HG02588 (cell line): ENCODE measurements at regions not wholly inside any gene's neighbourhood (a gene's known extent, or its start where the extent isn't known, plus 50 kb on each side); places are given as distances from the start of the nearest gene placed in this dataset.
A peak's percentile ranks its signal among the peaks of the same experiment; 100 is the strongest.

Source experiments
- ATAC-seq: cut with Tn5 transposase; IDR thresholded peaks from one replicate; pipeline ENCODE4 v1.9.1; 2021; ENCODE audit warnings: mild to moderate bottlenecking, moderate library complexity; ENCODE audit not compliant: unreplicated experiment

DNA sequence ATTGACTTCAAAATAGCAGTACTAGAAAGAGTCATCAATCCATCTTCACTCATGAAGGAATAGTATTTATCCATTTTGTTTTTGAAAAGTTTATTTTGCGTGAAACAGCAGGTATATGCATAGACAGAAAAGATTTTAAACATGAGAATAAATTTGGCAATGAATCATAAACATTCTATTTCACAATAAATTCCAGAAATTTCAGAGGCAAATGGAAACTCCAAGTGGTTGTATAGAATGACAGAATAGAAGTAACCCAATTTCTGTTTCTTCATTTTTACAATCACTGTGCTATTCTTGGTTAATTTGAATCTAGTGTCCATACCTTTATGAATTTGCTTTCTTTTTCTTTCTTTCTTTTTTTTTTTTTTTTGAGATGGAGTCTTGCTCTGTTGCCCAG lies 173.0 kb upstream of the ECI2 start:
- no peak for ATAC-seq

DNA sequence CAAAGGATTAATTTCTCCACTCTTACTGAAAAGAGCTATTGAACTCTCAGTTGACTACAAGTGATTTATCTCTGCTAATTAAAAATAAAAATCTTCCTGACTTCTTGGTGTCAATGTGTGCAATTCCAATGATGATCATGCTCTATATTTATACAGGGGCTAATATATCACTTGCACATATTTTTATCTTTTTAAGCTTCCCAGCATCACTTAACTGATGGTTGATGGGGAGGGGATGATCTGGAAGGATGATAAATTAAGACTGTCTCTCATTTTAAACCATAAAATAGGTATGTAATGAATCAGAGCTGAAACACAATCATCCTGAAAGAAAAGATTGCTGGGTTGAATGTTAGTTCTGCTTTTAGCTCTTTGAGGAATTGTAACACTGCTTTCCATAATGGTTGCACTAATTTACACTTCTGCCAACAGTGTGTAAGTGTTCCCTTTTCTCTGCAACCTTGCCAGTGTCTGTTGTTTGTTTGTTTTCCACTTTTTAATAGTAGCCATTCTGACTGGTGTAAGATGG lies 169.6 kb upstream of the ECI2 start:
- no peak for ATAC-seq

DNA sequence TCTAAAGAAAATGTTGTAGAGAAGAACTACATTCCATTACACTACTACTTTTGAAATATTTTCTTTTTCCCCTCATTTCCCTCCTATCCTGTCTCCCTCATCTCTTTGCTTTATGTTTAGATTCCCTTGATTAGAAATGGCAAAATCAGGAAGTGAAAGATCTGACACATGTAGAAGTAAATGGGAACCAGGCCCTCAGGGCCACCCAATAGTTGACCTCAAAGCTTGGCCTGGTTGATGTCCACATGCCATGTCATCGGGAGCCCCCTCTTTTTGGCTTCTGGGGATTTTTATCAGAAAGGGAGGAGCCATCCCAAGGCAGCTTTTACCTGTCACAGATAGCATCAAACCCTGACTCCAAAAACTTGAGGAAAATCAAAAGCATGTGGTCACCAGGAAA lies 168.3 kb upstream of the ECI2 start:
- no peak for ATAC-seq

DNA sequence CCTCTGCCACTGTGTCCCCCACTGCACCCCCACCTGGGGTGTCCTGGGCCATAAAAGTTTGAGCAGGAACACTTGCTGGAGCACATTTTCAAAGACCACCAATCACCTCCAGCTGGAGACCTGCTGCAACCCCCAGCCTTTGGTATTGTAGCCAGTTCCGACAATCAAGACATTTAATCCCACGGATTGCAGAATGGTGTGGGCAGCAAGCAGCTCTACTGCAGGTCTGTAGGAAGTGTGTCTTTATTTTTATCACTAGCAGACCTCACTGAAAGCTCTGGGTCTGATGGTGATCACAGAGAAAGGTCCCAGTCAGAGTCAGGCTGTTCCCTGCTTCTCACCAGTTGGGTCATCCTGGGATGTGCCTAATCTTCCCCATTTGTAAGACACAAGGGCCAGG lies 167.1 kb upstream of the ECI2 start:
- ATAC-seq = no peak

DNA sequence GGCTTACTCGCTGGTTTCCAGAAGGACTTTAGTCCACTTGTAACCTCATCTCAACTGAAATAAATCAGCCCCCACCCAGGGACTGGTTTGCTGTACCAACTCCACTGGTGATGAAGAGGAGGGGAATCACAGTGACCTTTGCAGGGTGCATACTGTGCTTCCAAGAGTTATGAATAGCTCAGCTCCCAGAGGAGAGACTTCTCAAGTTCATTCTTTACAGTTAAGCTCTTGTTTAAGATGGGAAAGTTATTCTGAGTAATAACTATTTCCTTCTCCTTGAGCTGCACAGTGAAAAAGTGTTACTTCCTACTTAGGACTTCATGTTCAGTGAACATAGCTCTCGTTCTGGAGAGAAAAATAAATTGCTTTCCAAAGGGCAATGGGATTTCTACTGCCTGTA lies 166.5 kb upstream of the ECI2 start:
- no peak for ATAC-seq

DNA sequence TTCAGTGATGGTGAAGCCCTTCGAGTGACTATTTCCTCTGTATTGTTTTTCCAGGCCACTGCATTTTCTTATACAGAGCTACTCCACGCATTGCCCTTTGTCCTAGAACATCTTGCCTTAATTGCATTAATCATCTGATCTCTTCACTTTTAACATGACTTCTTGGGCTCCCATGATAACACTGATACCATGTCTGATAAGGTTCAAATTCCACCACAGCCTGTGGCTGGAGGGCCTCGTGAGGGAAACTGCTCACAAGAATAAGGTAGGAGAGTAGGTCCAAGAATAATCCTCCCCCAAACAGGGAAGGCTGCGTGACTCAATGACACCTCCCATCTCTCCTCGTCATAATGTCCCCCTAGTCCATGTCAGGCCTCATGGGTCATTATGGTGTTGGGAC lies 165.5 kb upstream of the ECI2 start:
- ATAC-seq = no peak

DNA sequence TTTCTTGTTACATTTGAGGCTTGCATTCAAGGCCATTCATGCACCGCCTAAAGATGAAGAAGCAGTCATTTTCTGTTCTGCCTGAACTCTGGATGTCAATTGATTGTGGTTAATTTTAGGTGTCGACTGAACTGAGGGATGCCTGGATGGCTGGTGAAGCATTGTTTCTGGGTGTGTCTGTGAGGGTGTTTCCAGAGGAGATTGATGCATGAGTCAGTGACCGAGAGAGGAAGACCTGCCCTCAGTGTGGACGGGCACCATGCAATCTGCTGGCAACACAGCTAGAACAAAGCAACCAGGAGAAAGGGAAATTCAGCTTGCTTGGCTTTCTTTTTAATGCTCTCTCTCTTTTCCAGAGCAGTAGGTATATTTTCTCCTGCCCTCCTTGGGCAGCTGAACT lies 164.1 kb upstream of the ECI2 start:
- ATAC-seq = no peak

DNA sequence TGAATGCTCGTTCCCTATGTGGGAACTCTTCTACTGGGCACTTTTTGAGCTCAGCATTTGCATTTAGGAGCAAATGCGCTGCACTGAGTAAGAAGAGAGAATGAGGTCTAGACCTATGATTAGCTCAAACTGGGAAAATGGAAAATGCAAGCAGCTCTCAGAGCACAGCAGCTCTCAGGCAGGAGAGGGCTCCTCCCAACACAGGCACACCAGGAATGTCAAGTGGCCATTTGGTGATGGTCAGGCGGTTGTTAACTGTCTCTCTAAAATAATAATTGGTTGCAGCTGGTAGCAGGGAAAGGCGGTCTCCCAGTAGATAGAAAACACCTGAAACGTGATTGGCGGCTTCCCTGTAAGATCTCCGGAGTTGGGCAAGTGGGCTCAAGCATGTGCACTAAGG lies 162.0 kb upstream of the ECI2 start:
- ATAC-seq = no peak

DNA sequence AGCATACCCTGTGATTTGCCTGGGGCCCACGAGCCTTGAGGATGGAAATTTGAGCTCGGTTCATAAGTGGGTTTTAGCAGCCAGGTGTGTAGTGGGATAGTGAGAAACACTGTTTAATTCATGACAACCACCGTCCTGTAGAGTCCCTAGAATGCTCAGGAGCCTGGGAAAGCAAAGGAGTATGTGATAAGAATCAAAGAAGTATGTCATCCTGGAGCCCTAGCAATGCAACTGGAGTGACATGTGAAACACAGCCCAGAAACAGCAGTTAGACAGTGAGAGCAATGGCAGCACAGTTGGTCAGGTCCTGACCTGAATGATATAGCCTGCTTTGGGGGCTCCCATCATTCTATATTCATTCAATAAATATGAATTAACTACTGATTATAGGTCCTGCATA lies 161.2 kb upstream of the ECI2 start:
- ATAC-seq = no peak

DNA sequence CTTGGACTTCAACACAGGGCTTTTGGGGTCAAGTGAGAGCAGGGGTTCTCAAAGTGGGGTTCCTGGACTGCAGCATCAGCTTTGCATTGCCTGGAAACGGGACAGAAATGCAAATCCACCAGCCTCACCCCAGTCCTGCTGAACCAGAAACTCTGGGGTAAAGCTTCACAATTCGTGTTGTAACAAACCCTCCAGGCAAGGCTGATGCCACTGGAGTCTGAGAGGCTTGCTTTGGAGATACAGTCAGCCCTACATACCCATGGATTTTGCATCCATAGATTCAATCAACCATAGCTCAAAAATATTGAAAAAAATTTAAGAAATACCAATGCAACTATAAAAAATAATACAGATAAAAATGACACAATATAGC lies 160.4 kb upstream of the ECI2 start:
- no peak for ATAC-seq

DNA sequence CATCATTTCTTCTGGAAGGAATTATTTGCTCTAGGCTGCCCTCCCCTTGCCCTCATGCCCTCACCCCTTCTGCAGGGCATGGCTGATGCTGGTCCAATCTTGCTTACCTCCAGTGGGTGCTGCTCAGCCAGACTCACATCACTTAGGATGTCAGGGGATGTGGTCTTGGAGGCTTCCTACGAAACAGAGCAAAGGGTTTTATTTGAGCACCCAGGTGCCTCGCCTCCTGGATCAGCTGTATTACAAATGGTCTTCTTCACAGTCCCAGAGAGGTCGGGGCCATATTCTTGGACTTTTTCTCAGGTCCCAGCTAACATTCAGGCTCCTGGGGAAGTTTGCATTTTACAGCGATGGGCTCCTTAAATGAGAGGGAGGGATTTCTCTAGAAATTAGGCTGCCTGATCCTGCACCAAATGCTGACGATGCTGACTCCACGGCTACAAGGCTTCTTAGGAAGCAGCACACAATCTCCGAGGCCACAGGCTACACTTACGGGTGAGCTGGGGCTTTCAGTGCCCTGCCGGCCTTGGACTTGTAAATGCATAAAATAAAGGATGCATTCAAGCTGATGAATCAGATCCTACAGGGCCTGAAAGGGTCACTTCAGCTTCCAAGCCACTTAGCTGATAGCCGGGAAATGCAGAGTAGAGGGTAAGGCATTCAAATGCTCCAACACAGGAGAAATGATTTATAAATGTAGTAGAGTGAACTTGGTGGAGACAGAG lies 159.8 kb upstream of the ECI2 start:
- ATAC-seq = no peak

DNA sequence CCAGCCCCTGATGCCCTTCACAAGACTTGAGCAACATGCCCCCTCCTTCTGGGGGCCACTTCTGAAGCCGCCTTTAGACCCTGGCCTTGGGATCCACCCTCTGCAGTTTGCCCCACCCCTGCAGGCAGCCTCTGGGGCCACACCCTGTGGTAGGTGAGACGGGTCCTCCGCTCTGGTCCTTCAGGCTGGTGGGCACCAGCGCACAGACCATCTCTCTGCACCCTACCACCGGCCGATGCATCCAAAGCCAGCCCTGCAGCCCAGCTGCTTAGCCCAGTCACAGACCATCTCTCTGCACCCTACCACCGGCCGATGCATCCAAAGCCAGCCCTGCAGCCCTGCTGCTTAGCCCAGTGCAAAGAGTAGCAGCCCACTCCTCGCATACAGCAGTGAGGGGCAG lies 159.3 kb upstream of the ECI2 start:
- ATAC-seq = no peak

DNA sequence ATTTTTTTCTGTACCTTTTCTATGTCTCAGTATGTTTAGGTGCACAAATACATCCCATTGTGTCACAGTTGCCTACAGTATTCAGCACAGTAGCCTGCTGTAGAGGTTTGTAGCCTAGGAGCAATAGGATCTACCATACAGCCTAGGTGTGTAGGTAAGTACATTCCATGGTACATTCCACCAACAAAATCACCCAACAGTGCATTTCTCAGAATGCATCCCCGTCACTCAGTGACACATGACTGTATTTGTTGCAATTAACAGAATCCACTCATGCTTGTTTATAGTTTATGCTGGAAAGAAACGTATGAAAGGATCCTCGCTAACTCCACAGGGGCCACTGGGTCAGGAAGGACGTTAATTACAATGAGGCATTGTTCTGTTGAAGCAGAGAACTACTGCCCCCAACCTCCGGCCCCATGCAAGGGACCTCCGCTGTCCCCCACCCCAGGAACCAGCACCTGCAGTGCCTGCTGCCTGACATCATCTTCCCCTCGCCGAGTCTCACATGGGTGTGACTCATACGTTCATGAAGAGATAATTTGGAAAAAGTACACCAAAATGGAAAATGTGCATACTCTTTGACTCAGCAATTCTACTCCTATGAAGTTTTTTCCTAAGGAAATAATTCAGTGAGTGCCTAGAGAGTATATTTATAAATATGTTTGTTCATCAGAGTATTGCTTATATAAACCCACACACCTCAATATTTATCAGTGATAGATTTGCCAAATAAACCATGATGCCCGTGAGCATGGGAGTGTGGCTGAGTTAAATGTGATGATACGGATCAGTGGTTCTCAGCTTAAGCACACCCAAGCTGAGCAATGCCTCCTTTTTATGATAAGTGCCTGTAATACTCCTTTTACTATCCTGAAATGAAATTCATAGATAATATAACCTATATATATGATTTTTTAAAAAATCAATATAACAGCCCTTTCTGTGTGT lies 156.4 kb upstream of the ECI2 start:
- ATAC-seq = no peak

DNA sequence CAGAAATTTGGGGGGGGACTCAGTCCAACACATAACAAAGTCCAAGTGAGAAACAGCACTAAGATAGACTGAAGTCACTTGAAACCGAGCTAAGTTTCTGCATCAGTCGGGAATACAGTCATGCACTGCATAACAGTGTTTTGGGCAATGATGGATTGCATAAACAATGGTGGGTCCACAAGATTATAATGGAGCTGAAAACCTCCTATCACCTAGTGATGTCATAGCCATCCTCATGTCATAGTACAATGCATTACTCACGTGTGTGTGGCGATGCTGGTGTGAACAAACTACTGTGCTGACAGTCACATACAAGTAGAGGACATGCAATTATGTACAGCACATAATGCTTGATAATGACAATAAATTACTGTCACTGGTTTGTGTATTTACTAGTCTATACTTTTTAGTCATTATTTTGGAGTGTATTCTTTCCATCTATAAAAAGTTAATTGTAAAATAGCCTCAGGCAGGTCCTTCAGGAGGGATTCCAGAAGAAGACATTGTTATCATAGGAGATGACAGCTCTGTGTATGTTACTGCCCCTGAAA lies 154.5 kb upstream of the ECI2 start:
- ATAC-seq = no peak

DNA sequence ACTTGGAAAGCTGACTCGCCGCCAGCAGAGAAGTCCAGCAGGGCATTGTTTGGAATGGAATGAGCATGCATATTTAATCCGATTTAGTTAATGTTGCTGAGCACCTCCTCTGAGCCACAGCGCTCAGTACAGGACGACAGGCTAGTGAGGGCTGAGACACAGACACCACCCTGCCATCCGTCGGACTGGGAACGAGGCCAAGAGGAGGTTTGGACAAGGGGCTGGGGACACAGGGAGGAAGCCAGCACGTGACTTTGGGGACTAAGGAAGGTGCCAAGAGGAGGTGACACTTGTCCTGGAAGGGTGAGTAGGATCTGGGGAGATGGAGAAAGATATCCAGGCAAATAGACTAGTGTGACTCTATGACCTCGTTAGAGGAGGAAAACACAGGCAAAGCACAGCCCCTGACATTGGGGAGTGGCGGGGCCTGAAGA lies 152.5 kb upstream of the ECI2 start:
- ATAC-seq = no peak

DNA sequence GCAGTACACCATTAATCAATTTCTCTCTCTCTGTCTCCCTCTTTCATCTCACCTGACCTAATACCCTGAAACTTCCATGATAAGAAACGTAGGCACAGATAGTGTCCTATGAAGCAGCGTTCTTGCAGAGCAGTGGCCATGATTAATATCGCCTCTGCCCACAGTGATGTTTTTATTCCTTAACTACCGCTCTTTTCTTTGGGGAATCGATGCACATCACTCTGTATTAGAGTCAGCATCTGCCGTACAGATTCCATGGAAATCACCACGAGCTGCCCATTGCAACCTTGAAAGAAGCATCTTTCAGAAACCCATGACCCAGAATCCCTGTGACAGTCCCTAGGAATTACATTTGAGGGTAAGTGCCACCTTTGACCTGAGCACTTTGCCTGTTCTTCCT lies 152.0 kb upstream of the ECI2 start:
- ATAC-seq = no peak

DNA sequence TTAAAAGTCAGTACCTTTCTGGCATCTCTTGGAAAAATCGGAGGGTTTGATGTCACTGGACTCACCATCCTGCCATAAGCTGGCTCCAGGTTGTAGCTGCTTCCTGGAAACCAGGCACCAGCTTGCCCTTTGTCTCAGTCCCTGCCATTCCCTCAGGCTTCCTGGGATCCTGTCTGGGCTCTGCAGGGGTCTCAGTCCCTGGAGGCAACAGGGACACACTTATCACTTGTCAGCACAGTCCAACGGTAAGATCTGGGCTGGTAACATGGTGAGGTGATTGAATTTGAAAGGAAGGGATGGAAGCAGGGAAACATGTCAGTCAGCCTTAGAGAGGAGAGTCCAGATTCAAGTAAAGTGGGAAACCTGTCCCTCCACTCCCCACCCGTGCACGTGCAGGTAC lies 147.6 kb upstream of the ECI2 start:
- no peak for ATAC-seq

DNA sequence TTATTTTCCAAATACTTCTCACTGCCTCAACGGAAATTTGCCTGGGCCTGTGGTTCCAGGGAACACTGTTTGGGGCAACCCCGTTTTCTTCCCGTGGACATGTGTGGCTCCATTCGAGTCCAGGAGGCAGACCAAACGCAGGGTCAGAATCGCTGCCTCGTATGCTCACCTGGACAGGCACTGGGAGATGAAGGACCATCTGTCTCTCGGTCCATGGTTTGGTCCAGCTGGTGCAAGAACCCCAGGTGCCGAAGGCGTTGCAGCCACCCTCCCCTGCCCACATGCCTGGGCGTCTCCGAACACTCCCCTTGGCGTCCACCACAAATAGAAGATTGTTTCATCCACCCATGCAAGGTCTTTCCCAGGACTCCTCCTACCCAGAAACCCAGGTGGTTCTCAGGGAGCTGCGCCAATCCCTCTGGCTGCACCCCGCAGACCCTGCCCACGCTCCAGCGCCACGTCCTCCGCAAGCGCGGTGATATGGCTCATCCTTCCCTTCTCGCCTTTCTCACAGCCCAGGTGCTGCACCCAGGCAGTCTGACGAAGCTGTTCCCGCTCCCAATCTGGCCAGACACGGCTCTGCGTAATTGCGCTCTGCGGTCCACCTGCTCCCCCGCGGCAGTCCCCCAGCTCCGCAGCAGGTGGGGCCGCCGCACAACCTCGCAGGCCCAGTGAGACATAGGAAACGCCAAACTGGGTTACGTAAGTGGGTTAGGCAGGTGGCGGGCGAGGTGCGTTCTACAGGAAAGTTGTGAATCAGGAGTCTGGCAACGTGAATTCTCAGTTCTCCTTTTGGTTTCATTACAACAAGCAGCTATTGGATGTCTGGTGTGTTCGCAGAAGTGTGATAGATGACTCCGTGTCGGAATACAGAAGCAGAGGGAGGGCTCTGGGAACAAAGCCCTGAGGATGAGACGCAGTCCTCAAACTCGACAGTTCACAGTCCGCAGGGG lies 146.2 kb upstream of the ECI2 start:
- ATAC-seq = peak; percentile 65

DNA sequence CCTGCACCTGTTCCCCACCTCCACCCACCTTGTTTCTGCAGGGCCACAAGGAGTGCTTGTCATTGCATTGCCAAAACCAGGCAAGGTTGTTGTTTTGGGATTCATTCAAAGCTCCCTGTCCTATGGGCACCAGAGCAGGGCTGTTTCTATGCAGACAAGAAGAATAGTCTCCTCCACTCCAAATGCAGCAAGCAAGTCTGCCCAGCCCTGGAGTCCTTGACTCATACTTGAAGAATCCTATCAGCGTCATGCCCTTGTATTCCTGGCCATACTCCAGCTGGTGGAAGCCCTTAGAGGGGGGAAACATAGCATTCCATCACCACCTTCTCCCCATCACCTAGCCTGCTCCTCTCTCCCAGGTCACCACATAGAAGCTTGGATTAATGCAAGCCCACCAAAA lies 145.3 kb upstream of the ECI2 start:
- no peak for ATAC-seq

DNA sequence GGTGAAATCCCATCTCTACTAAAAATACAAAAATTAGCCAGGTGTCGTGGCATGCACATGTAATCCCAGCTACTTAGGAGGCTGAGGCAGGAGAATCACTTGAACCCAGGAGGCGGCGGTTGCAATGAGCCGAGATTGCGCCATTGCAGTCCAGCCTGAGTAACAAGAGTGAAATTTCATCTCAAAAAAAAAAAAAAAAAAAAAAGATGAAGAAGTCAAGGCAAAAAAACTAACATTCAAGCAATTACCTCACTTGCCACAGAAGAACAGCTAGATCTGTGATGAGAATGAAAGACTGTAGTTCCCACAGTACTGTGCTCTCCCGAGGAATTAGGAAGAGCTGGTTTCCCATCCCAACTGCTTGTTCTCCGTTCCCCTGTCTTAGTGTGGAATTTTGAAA lies 144.7 kb upstream of the ECI2 start:
- no peak for ATAC-seq
